Prostate gland (tissue), 2 donors: ENCODE measurements at regions not wholly inside any gene's neighbourhood (a gene's known extent, or its start where the extent isn't known, plus 50 kb on each side); places are given as distances from the start of the nearest gene placed in this dataset.

ENCODE experiments used
- POLR2AphosphoS5 ChIP-seq: sonication (generic); formaldehyde crosslinking; IDR thresholded peaks from one replicate; pipeline ENCODE4 v1.6.1; 2017; ENCODE audit warnings: antibody characterized with exemption
- TF ChIP-seq, protein P1 (sequence below), 4 experiments: fragments of 200-600 bp in 2 of 4; fragments of 450-650 bp in 2 of 4; sonication (generic) in 2 of 4; IDR thresholded peaks; 1 replicate in 3 of 4; 2 replicates in 1 of 4; pipeline ENCODE4 v1.5.1; 2016 to 2019; ENCODE audit warnings: antibody characterized with exemption in 4 of 4, mild to moderate bottlenecking in 2 of 4, moderate library complexity in 2 of 4

DNA sequence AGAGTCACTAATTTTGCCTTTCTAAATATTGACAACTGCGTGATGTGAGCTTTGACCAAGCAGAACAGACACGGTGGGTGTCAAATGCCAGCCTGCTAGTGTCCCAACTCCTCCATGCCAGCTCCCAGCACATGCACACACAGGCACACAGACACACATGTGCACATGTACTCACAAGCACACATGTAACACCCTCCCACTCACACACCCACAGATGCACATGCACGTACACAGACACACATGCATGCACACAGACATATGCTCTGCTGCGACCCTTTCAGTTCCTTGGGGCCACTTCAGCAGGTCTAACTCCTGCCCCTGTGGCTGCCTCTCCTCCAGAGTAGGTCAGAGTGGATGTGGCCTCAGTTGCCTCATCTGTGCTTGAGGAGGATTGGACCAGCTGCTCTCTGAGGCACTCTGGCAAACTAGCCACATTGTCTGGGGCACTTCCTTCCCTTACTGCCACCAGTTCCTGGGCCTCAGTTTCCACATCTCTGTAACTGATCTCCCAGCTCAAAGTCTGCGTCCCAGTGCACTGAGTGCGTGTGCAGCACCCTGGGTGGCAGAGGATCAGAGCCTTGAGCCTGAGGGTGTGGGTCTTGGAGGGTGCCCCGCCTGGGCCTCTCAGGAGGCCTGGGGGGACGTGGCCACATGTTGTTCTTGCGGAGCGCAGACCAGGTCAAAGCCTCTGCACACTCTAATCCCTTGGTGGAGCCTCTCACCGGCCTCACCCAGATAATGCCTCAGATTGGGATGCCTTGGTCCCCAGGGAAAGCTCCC, 55.0 kb upstream of the PRR23E start:
- TF ChIP-seq, protein P1, sequence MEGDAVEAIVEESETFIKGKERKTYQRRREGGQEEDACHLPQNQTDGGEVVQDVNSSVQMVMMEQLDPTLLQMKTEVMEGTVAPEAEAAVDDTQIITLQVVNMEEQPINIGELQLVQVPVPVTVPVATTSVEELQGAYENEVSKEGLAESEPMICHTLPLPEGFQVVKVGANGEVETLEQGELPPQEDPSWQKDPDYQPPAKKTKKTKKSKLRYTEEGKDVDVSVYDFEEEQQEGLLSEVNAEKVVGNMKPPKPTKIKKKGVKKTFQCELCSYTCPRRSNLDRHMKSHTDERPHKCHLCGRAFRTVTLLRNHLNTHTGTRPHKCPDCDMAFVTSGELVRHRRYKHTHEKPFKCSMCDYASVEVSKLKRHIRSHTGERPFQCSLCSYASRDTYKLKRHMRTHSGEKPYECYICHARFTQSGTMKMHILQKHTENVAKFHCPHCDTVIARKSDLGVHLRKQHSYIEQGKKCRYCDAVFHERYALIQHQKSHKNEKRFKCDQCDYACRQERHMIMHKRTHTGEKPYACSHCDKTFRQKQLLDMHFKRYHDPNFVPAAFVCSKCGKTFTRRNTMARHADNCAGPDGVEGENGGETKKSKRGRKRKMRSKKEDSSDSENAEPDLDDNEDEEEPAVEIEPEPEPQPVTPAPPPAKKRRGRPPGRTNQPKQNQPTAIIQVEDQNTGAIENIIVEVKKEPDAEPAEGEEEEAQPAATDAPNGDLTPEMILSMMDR (IDR thresholded peaks at IDR 0.05), result no peak
- no peak for TF ChIP-seq POLR2AphosphoS5
